HCT116 (cell line): ENCODE measurements at regions not wholly inside any gene's neighbourhood (a gene's known extent, or its start where the extent isn't known, plus 50 kb on each side); places are given as distances from the start of the nearest gene placed in this dataset.

ENCODE experiments used
- ATAC-seq: fragments of 200-7000 bp; cut with Tn5 transposase; 2 replicates; pipeline ENCODE4 v1.9.1; 2020; ENCODE audit warnings: mild to moderate bottlenecking, moderate library complexity
- BruUV-seq: library from RNA; stranded (reverse); fragments of 400-500 nt; replicated peaks from 2 replicates; lab custom pipeline; 2021; lab: Mats Ljungman, UMichigan
- CTCF ChIA-PET: fragments of 300-600 bp; sonication (Branson Sonifier 250); formaldehyde crosslinking; loops from one replicate; lab custom pipeline; 2021; ENCODE audit warnings: antibody characterized with exemption; lab: Charles Lee
- POLR2A ChIA-PET: fragments of 300-600, 350-600 bp; sonication (Branson Sonifier 250); formaldehyde crosslinking; loops from one replicate; lab custom pipeline; 2021; ENCODE audit warnings: antibody characterized with exemption; lab: Charles Lee
- RAD21 ChIA-PET, 2 experiments: fragments of 300-600 bp; sonication (Branson Sonifier 250); formaldehyde crosslinking; loops; one replicate each; lab custom pipeline; 2023; ENCODE audit warnings: low total read pairs in 2 of 2; ENCODE audit not compliant: uncharacterized antibody in 2 of 2, unreplicated experiment in 2 of 2, low non-redundant PET in 1 of 2; lab: Charles Lee
- DNase-seq: peaks from one replicate; pipeline ENCODE4 v3.0.0-alpha.2; 2010; ENCODE audit warnings: low read depth, low spot score
- H2AFZ ChIP-seq: fragments of 200-600 bp; shearing (Covaris generic), sonication (generic); 2 replicates; pipeline ENCODE4 v1.6.1; 2017; ENCODE audit warnings: low read depth, mixed run types, mixed read lengths, antibody characterized with exemption, low read length; ENCODE audit not compliant: poor library complexity, severe bottlenecking
- H3K27ac ChIP-seq: 2 replicates; pipeline ENCODE4 v1.5.1; 2012; ENCODE audit warnings: low read depth, low read length
- H3K27me3 ChIP-seq: fragments of 200-600 bp; sonication (generic); 2 replicates; pipeline ENCODE4 v1.6.1; 2016; ENCODE audit warnings: mixed run types, low read length, mixed read lengths; ENCODE audit not compliant: insufficient read depth
- H3K36me3 ChIP-seq, 2 experiments: fragments of 200-500 bp in 1 of 2; fragments of 200-600 bp in 1 of 2; sonication (Bioruptor generic) in 1 of 2; sonication (generic) in 1 of 2; 2 replicates each; pipeline versions ENCODE4 v1.5.1 to v1.6.1; 2014 to 2016; ENCODE audit warnings: low read length in 2 of 2, inconsistent platforms in 1 of 2, mixed read lengths in 1 of 2, mixed run types in 1 of 2; ENCODE audit not compliant: insufficient read depth in 2 of 2, control insufficient read depth in 1 of 2
- H3K4me1 ChIP-seq, 2 experiments: fragments of 200-600 bp in 1 of 2; sonication (generic) in 1 of 2; 2 replicates each; pipeline versions ENCODE4 v1.5.1 to v1.6.1; 2012 to 2017; ENCODE audit warnings: low read length in 2 of 2, inconsistent platforms in 1 of 2, mild to moderate bottlenecking in 1 of 2, mixed read lengths in 1 of 2, mixed run types in 1 of 2, moderate library complexity in 1 of 2; ENCODE audit not compliant: insufficient read depth in 2 of 2, control insufficient read depth in 1 of 2
- H3K4me2 ChIP-seq: fragments of 200-600 bp; sonication (generic); 2 replicates; pipeline ENCODE4 v1.6.1; 2017; ENCODE audit warnings: mixed run types, low read length, mixed read lengths
- H3K4me3 ChIP-seq, 2 experiments: fragments of 200-600 bp in 1 of 2; sonication (generic) in 1 of 2; replicated peaks in 1 of 2; 2 replicates each; pipeline ENCODE4 v1.5.1; 2011 to 2016; ENCODE audit warnings: low read length in 2 of 2, control low read depth in 1 of 2, low read depth in 1 of 2, mild to moderate bottlenecking in 1 of 2, mixed read lengths in 1 of 2, mixed run types in 1 of 2
- H3K79me2 ChIP-seq: fragments of 200-600 bp; sonication (generic); 2 replicates; pipeline ENCODE4 v1.6.1; 2017; ENCODE audit warnings: mild to moderate bottlenecking, mixed run types, low read length, moderate library complexity, mixed read lengths; ENCODE audit not compliant: insufficient read depth
- H3K9ac ChIP-seq: fragments of 200-600 bp; sonication (generic); 2 replicates; pipeline ENCODE4 v1.6.1; 2016; ENCODE audit warnings: low read length, mixed read lengths
- H3K9me2 ChIP-seq: fragments of 200-600 bp; sonication (generic), shearing (Covaris generic); 2 replicates; pipeline ENCODE4 v1.6.1; 2017; ENCODE audit warnings: mixed run types, mild to moderate bottlenecking, moderate library complexity; ENCODE audit not compliant: insufficient read depth
- H3K9me3 ChIP-seq, 2 experiments: fragments of 200-500 bp in 1 of 2; fragments of 200-600 bp in 1 of 2; sonication (Bioruptor generic) in 1 of 2; sonication (generic) in 1 of 2; 2 replicates each; pipeline ENCODE4 v1.6.1; 2014 to 2017; ENCODE audit warnings: low read length in 2 of 2, mixed read lengths in 2 of 2, inconsistent platforms in 1 of 2, low read depth in 1 of 2, mild to moderate bottlenecking in 1 of 2, mixed run types in 1 of 2, moderate library complexity in 1 of 2; ENCODE audit not compliant: control insufficient read depth in 1 of 2, insufficient read depth in 1 of 2
- H4K20me1 ChIP-seq: fragments of 200-600 bp; sonication (generic), shearing (Covaris generic); 2 replicates; pipeline ENCODE4 v1.6.1; 2017; ENCODE audit warnings: mixed run types, mild to moderate bottlenecking, moderate library complexity; ENCODE audit not compliant: insufficient read depth
- EZH2 ChIP-seq: fragments of 200-600 bp; sonication (generic); IDR thresholded peaks from 2 replicates; pipeline ENCODE4 v1.6.1; 2017; ENCODE audit warnings: antibody characterized with exemption, mixed run types
- FOSL1 ChIP-seq: IDR thresholded peaks from 2 replicates; pipeline ENCODE4 v1.6.1; 2012; ENCODE audit warnings: low read depth
- JUND ChIP-seq: IDR thresholded peaks from 2 replicates; pipeline ENCODE4 v1.6.1; 2012
- SRF ChIP-seq: IDR thresholded peaks from 2 replicates; pipeline ENCODE4 v1.6.1; 2012; ENCODE audit warnings: low read depth
- TCF7L2 ChIP-seq: IDR thresholded peaks from 2 replicates; pipeline ENCODE4 v1.7.0; 2011; ENCODE audit warnings: borderline replicate concordance, inconsistent platforms; ENCODE audit not compliant: insufficient read depth, insufficient read length; ENCODE audit errors: extremely low read depth
- ZNF274 ChIP-seq: fragments of 200-500 bp; sonication (Bioruptor generic); IDR thresholded peaks from 2 replicates; pipeline ENCODE4 v1.6.1; 2014; ENCODE audit warnings: mild to moderate bottlenecking, low read depth, low read length, inconsistent platforms
- intact Hi-C: fragments of 100-400 bp; cut with micrococcal nuclease; formaldehyde crosslinking; loops from 2 replicates; pipeline ENCODE4 v1.10.0; 2022

- CTCF ChIA-PET = no interaction called here
- Histone ChIP-seq H2AFZ (peak overlapping the region; percentile 97), H3K27ac (no peak overlapping the region)
Observed at GRCh38 chr12:91774434-91774921, 371.2 kb downstream of the BTG1 start.

GRCh38 chr12:91773749-91774429, 371.8 kb downstream of the BTG1 start:
- Histone ChIP-seq H3K9ac (no peak overlapping the region), H3K79me2 (no peaks in the 10 kb centered on the region), H3K9me3 (no peaks in the 10 kb centered on the region), H3K9me2 (no peaks in the 10 kb centered on the region)
- TF ChIP-seq EZH2 (no peak), SRF (no peak), TCF7L2 (no peak), JUND (no peak), ZNF274 (no peak)
- TF ChIP-seq, all 23 proteins: peak for 0
- peak overlapping the region; percentile 97 for H2AFZ ChIP-seq
- no TSS peak for BruUV-seq
- peak overlapping the region; percentile 49 for H3K4me2 ChIP-seq
- H3K4me1 ChIP-seq = peaks cover 17 to 49% of the 10 kb centered on the region in 2 experiments
- POLR2A ChIA-PET = no interaction called here
- no peaks in the 10 kb centered on the region for H4K20me1 ChIP-seq
- RAD21 ChIA-PET = no interaction called here
- no peak overlapping the region for H3K4me3 ChIP-seq
- no peaks in the 10 kb centered on the region for H3K36me3 ChIP-seq
- no peak overlapping the region for H3K27ac ChIP-seq
- DNase-seq = no peak
- no peak for ATAC-seq
- no peaks in the 10 kb centered on the region for H3K27me3 ChIP-seq
- intact Hi-C loops = loop anchor here (10.0 kb wide), 1 partner anchor 371 kb away; the partner anchor contains the start of gene BTG1
- CTCF ChIA-PET = no interaction called here

More at GRCh38 chr12:91774434-91774921, 371.2 kb downstream of the BTG1 start:
- Histone ChIP-seq H4K20me1 (no peaks in the 10 kb centered on the region), H3K36me3 (no peaks in the 10 kb centered on the region), H3K27me3 (no peaks in the 10 kb centered on the region), H3K4me3 (no peak overlapping the region), H3K9me2 (no peaks in the 10 kb centered on the region), H3K9me3 (no peaks in the 10 kb centered on the region), H3K4me1 (peaks cover 17 to 54% of the 10 kb centered on the region in 2 experiments), H3K4me2 (peak overlapping the region; percentile 49), H3K79me2 (no peaks in the 10 kb centered on the region), H3K9ac (no peak overlapping the region)
- no TSS peak for BruUV-seq
- ATAC-seq (no peak), DNase-seq (no peak)
- TF ChIP-seq SRF = no peak
- peak; percentile 22; the same call in 1 of the 2 replicates for TF ChIP-seq FOSL1
- ChIA-PET POLR2A (interaction anchor here (0.9 kb wide), 1 partner anchor 372 kb away, joined by 3 read pairs; no protein-coding TSS in a partner anchor), RAD21 (no interaction called here)
- intact Hi-C loops = loop anchor here (10.0 kb wide), 1 partner anchor 370 kb away; the partner anchor contains the start of gene BTG1
